ENCODE measurements at regions not wholly inside any gene's neighbourhood (a gene's known extent, or its start where the extent isn't known, plus 50 kb on each side); places are given as distances from the start of the nearest gene placed in this dataset.

DNA sequence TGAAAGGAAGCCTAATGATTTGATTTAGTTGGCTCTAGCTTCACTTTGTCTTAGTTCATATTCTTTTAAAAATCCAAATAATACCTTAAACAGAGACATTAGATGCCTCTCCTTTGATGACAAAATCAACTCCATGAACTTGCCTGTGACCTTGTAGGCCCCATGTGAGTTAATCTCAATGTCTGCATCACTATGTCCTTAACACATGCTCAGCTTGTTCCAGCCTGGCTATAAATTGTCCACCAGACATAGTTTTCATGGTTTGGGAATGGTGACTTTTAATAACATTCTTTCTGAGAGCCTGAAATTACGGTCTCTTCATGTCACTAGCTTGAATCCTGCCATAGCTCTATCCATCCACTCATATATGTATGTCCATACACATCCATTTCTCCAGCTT is 656.3 kb upstream of the IGFBP3 start:
- DNase-seq (no peak), ATAC-seq (ENCODE audit: poor library complexity) (no peak)
- intact Hi-C loops (cut with DNase I): no loop called here

DNA sequence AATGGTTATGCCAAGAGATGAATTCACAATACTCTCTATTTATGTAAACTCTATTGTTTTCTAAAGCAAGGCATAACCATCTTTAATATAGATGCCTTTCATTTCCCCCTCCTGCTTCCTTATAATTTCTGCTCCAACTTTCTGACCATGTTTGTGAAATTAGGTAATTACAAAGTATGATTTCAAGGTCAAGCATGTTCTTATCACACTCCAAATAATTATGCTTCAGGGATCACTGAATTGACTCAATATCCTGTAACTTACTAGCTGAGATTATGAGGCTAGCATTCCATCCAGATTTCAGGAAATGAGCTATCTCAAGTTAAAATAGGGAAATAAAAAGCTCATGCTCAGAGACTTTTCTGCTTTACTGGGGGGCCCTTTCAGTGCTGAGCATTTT is 655.9 kb upstream of the IGFBP3 start:
- ATAC-seq (ENCODE audit: poor library complexity) (no peak), DNase-seq (no peak)
- intact Hi-C loops (cut with DNase I): no loop called here

DNA sequence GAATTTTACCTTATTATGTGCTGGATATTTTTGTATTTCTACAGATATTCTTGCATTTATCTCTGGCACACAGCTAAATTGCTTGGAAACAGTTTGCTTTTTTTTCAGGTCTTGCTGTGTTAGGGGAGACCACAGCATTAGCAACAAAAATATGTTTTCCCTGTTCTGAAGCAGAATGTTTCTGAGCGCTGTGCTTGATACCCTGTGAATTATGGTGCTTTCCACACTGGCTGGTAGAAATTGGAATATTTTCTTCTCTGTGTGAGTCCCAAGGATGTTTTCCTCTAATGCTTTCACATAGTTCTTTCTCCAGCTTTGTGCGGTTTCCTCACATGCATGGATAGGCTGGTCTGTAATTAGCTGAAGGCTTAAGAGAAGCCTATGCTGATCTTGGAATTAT is 651.6 kb upstream of the IGFBP3 start:
- intact Hi-C loops (cut with DNase I): no loop called here
- no peak for DNase-seq
- no peak for ATAC-seq (ENCODE audit: poor library complexity)

DNA sequence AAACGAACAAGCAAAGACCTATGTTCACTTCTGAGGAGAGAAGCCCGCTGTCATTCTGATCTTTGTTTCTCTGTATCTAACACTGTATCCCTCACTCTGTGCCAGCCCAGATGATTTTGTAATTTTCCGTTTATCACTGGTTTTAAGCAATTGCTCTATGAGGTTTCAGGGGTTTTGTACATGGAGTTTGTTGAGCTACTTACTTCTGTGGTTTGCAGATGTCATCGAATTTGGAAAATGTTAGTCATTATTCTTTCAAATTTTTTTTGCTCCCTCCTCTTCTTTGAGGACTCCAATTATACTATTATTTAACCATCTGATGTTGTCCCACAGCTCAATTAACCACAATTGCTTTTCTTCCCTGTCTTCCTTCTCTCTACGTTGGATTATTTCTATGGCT is 650.9 kb upstream of the IGFBP3 start:
- ATAC-seq (ENCODE audit: poor library complexity) (no peak), DNase-seq (no peak)
- intact Hi-C loops (cut with DNase I): no loop called here

DNA sequence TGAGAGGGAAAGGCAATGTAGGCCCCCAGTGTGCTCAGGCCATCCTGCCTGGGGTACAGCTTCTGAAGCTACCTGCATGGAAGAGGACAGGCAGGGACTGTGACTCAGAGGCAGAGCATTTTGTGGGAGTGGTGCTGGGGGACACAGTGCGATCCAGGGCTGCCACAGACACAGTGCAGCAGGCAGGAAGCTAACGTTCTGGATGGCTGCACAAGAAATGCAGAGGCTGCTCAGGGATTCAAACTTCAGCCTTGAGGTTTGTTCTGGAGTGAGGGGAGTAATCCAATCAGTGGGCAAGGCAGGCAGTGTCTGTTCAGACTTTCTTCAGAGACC is 648.0 kb upstream of the IGFBP3 start:
- intact Hi-C loops (cut with DNase I): no loop called here
- no peak for ATAC-seq (ENCODE audit: poor library complexity)
- DNase-seq: no peak

DNA sequence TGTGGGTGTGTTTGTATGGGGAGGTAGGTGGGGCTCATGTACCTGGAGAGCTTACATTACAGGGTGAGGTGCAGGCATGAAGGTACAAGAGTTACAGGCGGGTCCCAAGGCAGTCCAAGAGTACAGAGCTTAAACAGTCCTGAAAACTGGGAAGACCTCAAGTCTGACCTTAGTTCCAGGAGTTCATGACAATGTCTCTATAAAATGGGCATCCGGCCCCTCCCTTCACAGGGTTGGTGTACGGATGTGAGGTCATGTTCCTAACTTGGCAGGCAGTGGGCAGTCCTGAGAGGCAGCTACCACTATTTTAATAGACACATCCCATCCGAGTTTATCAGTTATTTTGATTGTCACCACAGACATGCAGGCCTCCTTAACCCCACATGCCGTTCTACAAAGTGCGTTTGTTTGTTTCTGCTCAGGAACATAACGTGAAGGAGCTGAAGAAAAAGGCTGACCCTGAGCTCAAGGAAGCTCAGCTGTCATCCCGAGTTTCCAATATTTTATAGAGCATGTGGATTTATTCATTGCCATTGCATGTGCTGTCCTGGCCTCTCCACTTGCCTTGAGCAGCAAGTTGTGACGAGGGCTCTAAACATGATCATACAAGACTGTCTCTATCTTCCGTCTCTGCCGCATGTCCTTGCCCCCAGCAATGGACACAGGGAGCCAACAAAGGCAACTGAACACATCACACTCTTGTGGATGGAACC is 647.5 kb upstream of the IGFBP3 start:
- ATAC-seq (ENCODE audit: poor library complexity) (peak; percentile 46), DNase-seq (no peak)
- intact Hi-C loops (cut with DNase I): no loop called here

DNA sequence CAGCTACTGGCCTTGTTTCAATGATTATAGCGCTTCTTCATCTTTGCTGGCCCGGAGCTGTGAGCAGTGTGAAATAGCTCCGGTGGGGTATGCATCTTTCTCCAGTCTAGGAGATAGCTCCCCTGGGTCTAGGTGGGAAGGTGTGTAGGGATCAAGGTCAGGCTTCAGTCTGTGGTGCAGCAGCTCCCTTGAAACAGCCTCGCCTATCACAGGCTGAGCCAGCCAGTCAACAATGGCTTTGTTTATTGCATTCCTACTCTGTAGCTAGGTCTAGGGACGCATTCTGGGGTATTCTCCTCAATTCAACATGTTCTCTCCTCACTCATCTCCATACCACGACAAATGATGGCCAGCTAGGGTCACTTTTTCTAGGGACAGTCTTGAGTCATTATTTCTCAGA is 646.8 kb upstream of the IGFBP3 start:
- ATAC-seq (ENCODE audit: poor library complexity) (no peak), DNase-seq (no peak)
- intact Hi-C loops (cut with DNase I): no loop called here

DNA sequence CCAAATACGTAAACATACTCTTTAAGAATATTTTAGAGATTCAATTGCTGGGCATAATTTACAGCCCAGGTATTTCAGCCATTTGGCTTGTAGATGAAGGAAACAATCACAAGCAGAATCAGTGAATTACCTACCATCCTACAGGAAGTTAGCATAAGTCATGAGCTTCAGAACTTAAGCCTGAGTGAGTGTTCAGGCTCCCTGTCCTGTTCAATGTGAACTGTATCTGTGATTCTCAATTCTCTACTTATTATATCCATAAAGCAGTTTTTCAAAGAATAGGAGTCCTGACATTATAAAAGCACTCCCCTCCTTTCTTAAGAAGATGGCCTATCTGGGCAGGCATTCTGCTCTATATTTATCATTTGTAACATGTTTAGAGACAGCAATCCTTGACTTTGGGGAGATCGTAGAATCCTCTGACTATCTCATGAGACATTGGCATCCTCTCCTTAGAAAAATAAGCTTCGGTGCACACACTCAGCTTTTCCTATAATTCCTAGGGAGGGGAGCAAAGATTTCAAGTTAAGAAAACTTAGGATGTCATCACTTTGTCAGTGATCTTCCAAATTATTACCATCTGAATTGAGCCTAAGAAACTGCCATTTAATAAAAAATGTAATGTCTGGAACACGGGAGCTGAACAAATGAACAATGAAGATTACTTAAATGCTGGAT is 645.2 kb upstream of the IGFBP3 start:
- DNase-seq: no peak
- no peak for ATAC-seq (ENCODE audit: poor library complexity)
- intact Hi-C loops (cut with DNase I): no loop called here

DNA sequence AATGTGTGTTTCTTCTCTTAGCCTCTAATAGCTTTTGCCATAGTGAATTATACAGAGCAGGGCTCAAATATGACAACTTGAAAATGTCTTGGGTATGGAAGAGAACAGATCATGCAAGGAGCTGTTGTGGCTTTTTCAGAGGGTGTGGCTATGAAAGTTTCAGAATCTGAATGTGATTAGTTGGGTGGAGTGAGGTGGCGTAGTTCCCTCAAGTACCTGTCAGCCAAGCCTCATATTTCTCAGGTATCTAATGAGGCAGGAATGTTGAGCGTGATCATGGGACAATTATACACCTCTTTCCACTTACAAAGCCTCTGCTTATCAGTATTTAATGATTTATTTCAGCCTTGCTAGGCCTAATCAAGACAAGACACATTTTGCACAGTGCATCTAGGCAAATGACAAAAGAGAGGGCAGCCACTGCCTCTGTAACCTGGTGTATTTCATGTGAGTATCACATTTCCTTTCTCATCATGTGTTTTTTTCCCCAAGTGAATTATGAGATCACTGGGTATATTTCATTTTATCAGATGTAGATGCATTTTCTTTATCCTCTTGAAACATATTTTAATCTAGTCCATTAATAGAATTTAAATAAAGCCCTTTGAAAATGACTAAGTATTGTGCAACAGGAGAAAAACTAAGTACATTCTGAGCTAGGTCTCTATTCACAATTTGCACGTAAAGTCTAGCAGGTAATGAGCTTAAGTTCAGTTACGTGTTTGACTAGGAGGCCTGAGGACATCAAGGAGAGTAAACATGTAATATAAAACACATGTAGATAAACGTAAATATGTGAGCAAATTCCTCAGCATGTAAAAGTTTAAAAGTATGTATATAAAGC is 644.4 kb upstream of the IGFBP3 start:
- intact Hi-C loops (cut with DNase I): no loop called here
- DNase-seq: no peak
- no peak for ATAC-seq (ENCODE audit: poor library complexity)

DNA sequence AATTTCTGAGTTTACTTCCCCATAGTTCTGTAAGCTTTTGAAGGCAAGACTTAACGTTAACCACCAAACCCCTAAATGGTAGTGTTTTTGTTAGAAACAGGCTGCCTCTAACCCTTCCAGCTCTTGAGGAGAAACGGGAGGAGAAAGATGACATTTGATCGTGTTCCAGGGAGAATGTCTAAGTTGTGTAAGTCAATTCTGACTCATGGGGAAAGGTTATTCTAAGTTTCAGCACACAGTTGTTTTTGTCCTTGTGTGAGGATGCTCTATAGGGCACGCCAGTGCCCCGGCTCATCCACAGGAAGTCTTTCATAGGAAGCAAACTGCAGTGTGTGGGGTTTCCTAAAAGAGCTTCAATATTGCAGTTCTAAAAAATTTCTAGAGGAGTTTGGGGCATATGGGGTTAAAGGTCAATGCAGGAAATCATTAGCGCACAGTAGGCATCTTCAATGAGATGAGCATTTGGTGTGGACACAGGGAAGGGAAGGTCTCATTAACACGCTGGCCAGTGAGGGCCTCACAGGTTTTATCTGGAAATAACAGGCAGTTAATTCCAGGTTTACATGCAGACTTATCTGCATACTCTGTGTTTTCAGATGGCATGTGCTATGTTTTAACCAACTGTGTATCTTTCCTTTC is 638.2 kb upstream of the IGFBP3 start:
- ATAC-seq (ENCODE audit: poor library complexity): no peak
- intact Hi-C loops (cut with DNase I): no loop called here
- DNase-seq: no peak

DNA sequence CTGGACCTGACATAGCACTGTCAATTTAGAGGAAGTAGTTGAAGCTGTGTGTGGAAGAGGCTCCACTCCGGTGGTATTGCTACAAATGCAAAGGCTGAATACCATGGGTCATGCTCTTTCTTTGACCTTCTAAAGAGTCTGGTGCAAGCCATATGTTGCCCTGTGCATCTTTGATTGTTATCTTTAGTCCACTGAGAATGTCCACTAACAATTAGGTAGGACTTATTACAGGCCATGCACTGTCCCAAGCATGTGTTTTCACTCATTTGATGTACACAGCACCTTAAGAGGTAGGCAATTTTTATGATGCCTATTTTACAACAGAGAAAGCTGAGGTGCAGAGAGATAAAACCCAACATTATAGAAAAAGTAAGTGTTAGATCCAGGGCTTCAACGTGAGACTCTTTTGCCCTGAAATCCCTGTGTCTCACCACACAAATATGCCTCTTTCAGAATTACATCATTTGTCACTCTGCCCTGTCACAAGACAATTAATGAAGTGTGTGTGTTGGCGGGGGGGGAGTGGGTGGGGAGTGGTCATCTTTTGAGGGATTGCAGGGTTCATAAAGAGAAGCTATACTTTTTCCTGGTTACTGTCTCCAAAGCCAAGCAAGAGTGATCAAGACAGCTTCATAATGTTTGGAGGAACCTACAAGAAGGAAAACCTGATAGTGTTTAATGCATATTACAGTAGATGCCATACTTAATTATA is 637.6 kb upstream of the IGFBP3 start:
- ATAC-seq (ENCODE audit: poor library complexity) (no peak), DNase-seq (no peak)
- intact Hi-C loops (cut with DNase I): no loop called here

DNA sequence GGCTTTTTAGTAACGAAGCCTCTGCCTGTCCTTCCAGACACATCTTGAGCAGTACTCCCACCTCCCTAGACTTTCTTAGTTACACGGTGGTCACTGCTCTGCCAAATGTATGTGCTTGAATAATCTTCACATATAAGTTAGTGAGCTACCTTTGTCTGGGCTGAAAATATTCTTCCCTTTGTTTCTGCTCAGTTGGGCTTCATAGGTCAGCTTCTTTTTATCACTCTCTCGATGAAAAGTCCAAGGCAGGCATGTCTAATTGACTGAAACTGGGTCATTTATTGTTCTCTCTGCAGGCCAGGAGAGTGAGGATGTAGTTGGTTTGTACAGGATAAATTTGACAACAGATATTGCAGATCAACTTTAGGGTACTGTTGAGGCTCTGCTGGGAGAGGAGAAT is 636.7 kb upstream of the IGFBP3 start:
- DNase-seq: no peak
- intact Hi-C loops (cut with DNase I): no loop called here
- ATAC-seq (ENCODE audit: poor library complexity): no peak

DNA sequence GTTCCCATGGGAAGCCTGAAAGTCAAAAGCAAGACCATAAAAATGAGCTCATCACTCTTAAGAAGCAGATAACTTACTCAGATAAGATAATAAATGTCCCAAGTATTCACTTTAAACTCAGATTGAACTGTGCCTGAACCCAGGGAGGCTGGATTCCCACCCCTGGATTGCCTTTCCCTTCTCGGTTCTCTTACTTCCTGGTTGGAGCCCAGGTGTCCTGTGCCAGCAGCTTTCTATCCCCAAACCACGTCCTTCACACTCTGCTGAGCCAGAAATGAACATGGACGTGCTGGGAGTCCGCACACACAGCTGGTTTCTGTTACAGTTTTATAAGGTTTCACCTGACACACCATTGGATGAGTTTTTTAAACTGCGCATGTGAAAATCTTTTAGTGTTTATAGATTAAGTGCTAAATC is 636.2 kb upstream of the IGFBP3 start:
- no peak for DNase-seq
- peak; percentile 49 for ATAC-seq (ENCODE audit: poor library complexity)
- intact Hi-C loops (cut with DNase I): no loop called here

DNA sequence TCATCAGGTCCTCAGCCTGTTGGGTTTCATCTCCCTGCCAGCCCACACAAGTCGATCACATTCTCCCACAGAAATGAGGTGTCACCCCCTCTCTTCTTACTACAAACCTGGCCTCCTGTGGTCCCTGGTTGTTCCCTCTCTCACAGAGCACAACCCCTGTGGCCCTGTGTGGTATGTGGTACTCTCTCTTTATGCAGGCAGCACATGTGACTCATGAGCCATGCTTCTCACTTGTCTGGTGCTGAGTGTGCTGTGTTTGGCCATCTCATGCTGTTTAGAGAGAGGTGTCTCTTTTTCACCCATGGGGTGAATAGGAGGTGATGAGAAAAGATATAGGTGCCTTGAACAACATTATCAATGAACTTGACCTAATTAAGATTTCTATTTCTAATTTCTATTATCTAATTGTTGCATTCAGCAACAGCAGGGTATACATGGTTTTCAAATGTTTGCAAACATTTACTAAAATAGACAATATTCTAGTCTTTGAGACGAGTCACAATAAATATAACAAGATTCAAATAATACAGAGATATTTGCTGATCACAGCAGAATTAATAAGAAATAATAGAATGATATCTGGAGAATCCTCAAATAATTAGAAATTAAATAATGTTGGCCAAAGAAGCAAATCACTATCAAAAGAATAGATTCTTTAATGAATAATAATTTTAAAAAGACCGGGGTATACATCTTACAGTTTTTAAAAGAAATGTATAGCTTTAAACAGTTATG is 633.8 kb upstream of the IGFBP3 start:
- ATAC-seq (ENCODE audit: poor library complexity) (no peak), DNase-seq (no peak)
- intact Hi-C loops (cut with DNase I): no loop called here

DNA sequence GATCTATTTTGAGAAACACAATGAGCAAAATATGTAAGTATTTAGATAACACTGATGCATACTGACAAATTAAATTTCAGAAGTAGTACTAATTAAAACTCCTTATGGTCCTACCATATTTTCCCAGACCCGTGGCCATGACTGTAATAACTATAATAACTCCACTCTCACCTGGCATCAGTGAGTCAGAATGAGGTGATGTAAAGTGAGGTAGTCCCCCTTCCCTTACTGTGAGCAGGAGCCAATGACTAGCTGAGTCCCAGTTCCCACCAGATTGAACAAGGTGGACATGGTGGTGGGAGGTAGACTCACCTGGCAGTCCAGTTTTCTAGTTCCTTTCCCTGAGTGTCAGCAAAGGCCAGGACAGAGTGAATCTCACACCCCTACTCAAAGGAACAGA is 630.5 kb upstream of the IGFBP3 start:
- DNase-seq (no peak), ATAC-seq (ENCODE audit: poor library complexity) (no peak)
- intact Hi-C loops (cut with DNase I): no loop called here

DNA sequence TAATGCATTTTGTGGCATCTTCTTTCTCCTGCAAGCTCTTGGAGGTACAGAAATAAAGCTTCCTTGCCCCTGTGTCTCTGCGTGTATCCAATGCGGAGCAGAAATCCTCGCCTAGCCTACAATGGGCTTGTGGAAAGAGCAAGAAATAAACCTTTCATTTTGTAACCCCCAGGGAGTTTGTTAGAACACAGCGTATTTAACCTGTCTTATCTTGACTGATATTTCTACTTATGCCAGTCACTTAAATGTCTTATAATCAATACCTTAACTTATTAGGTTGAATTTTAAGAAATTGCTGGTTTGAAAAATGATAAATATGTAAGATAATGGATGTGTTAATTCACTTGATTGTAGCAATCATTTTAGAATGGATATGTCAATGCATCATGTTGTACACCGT is 629.8 kb upstream of the IGFBP3 start:
- ATAC-seq (ENCODE audit: poor library complexity) (no peak), DNase-seq (no peak)
- intact Hi-C loops (cut with DNase I): no loop called here

DNA sequence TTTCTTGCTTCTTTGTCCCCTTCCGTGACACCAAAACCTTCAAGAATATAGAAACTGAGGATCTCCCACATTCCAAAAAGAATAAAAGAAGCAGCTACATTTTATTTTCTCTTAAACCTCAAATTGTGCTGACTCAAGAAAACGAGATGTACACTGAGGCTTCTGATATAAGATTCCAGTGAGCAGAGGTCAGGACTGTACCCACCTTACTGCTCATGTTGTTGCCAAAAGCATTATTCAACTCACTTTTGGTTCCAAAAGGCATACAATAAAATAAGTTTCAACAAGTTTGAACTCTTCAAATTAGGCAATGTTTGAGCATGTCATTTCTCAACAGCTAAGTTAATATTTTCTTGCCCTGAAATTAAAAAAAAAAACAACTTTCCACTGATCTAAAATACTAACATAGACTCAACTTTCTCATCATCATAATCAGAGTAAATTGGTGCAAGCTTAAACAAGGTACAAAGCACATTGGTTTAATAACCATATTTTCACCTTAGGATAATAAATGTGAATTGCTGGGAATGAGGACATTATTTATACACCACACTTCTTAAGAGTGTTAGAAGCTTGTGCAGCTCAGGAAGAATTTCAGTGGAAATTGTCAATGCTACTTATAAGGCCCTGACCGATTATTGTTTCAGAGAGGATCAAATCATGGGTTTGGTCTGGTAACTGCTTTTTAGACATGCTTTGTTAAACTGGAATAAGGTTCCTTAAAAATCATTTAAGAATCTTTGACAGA is 629.0 kb upstream of the IGFBP3 start:
- ATAC-seq (ENCODE audit: poor library complexity): no peak
- intact Hi-C loops (cut with DNase I): no loop called here
- DNase-seq: no peak

DNA sequence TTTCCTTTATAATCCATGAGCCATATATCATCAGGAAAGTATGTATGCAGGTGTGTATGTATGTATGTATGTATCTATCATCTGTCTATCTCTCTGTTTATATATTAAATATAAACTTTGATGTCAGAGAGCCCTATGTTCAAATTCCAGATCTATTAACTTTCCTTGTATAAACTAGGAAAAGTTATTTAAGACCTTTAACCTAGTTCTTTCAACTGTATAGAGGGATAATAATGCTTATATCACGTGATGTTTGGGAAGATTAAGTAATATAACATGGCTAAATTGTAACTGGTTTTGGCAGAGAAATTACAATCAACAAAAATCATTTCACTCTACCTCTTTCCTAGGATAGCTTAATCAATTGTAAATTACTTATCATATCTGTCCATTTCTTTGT is 628.3 kb upstream of the IGFBP3 start:
- DNase-seq: no peak
- intact Hi-C loops (cut with DNase I): no loop called here
- ATAC-seq (ENCODE audit: poor library complexity): no peak
